Erythroblast (primary cell): ENCODE measurements at regions not wholly inside any gene's neighbourhood (a gene's known extent, or its start where the extent isn't known, plus 50 kb on each side); places are given as distances from the start of the nearest gene placed in this dataset.
A peak's percentile ranks its signal among the peaks of the same experiment; 100 is the strongest.

Experiments
- DNase-seq, 2 experiments: peaks; one replicate each; lab custom pipeline; 2025; lab: John Stamatoyannopoulos, UW
- GATA1 ChIP-seq: IDR thresholded peaks from 2 replicates; pipeline ENCODE4 v1.6.1; 2011; ENCODE audit warnings: low read depth, mild to moderate bottlenecking, control low read depth, low read length, moderate library complexity
- POLR2A ChIP-seq: IDR thresholded peaks from 2 replicates; pipeline ENCODE4 v1.6.1; 2011; ENCODE audit warnings: mild to moderate bottlenecking, low read length

DNA sequence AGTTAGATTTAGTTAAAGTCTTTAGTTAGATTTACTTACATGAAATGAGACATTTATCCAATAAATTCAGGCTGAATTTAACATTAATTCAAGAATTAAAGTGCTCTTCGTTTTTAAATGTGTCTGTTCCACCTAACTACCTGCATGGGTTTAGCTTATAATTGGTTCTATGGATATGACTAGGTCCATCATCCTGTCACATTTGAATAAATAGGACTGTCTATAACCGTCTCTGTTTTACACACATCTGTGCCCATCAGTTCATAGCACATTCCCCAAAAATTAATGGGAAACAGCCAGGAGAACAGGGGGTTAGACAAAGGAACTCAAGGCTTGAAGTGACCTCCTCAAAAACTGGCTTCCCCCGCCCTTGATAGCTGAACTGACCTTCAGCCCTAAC is 219.6 kb downstream of the MRPL39 start:
- DNase-seq = no peak
- TF ChIP-seq GATA1 = no peak
- no peak for TF ChIP-seq POLR2A

DNA sequence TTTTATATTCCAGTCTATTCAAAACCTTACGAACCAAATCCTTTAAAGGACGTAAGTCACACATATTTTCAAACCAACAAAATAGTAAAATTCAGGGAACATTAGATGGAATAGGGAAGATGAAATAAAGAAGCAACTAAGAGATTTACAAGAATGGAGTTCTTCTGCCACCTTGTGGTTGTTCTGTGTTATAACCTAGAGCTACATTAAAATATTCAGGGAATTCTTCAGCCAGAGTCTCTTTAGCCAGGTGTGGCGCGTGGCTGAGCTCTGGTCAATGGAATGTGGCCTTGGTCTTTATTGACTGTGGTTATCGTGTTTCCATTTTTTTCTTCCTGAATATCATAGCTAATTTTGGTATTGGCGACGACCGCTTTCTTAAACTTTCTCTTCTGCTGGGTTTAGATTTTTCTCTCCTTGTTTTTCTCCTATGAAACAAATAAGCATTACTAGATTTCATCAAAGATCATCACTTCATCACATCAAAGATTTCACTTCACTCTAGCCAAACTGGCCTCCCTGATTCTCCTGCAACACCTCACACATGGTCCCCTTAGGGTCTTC is 221.3 kb downstream of the MRPL39 start:
- TF ChIP-seq GATA1 (no peak), POLR2A (no peak)
- DNase-seq = peak; percentile 43 to 69

- no peak for DNase-seq
- no peak for TF ChIP-seq POLR2A
These were observed 221.9 kb downstream of the MRPL39 start for GRCh38 chr21:25385341-25385740.

- no peak for TF ChIP-seq GATA1
- TF ChIP-seq POLR2A = no peak
- no peak for DNase-seq
These were observed 222.5 kb downstream of the MRPL39 start for GRCh38 chr21:25384782-25385181.

DNA sequence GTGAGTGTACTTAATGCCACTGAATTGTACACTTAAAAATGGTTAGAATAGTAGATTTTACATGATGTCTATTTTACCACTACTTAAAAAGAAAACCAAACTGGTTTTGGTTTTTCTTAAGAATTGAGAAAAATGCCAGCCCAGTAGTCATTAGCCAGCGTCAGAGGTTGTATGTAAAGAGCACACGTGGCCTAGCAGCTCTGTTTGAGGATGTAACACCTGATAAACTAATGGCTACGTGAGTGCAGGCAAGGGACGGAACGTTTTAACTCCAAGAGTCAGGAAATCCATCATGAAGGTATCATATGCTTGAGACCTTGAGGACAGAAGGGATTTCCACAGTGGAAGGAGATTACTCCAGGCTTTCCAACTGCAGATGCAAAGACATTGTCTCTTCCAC is 223.7 kb downstream of the MRPL39 start:
- DNase-seq = no peak
- TF ChIP-seq POLR2A = no peak
- no peak for TF ChIP-seq GATA1

GRCh38 chr21:25381936-25382452 is 225.3 kb downstream of the MRPL39 start:
- no peak for TF ChIP-seq POLR2A
- no peak for TF ChIP-seq GATA1
- no peak for DNase-seq

DNA sequence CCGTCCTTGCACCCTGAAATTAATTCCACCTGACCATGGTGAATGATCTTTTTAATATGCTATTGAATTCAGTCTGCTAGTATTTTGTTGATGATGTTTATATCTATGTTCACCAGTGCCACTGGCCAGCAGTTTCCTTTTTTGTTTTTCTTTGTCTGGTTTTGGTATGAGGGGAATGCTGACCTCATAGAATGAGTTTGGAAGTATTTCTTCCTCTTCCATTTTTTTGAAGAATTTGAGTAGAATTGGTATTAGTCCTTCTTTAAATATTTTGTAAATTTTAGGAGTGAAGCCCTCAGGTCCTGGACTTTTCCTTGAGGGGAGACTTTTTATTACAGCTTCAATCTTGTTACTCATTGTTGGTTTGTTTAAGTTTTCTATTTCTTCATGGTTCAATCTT is 231.6 kb downstream of the MRPL39 start:
- TF ChIP-seq GATA1 (no peak), POLR2A (no peak)
- DNase-seq = no peak

- TF ChIP-seq GATA1 = no peak
- no peak for TF ChIP-seq POLR2A
- DNase-seq = no peak
These were observed 233.9 kb downstream of the MRPL39 start for GRCh38 chr21:25373126-25374082.

DNA sequence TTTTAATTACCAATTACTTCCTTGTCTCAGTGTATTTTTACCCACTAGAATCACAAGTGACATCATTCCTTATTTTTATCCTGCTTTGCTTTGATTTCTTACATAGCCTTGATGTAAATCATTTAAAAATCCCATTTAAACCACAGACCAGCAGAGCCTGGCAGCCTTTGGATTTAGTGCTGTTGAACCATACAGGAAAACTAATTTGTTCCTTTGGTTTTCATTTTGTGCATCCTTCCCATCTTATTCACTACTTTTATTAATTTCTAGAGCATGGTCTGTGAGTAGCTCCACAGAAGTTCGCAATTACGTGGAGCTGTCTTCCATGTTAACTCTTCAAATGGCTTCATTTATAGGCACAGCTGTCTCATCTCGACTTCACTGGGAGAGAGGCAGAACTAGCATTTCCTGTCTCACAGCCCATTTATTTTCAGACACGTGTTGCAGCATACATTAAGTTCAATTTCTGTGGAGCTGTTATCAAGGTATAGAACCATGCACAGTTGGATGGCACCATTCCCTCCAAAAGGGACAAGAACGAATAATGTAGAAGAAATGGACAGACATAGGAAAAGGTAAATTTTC is 235.3 kb downstream of the MRPL39 start:
- no peak for TF ChIP-seq GATA1
- no peak for TF ChIP-seq POLR2A
- DNase-seq = no peak

- DNase-seq = no peak
- TF ChIP-seq POLR2A = no peak
- TF ChIP-seq GATA1 = no peak
These were observed 237.0 kb downstream of the MRPL39 start for GRCh38 chr21:25370311-25370744.

DNA sequence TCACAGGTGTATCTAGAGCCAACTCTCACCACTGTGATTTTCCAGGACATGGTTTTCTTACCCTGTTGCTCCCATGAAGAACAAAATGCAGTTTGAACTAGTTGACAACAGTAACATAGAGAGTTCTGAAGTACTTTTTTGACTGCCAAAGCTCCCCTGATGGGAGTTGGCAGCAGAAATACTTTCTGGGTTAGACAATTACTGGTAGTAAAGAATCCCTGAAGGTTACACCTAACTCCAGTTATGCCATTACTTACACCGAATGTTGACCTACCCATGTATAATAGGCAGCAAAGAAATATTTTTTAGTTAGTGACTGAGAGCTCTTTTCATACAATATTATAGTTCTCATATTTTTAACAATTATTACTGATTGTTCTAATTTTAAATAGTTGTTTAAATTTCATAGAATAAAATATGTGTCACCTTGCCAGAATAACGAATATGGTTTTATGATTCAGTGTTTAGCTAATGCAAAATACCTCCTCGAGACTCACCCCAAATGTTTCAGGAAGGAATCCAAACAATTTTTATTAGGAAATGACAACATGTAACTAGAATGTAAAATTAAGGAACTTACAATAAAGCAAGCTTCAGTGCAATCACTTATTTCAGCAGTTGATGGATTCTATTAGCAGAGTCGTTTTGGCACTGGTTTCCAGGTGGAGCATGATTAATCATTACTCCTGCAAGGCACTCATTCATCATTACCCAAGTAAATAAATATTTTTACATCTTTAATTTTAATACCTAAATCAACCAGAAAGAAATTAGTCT is 237.6 kb downstream of the MRPL39 start:
- no peak for DNase-seq
- TF ChIP-seq POLR2A = no peak
- TF ChIP-seq GATA1 = no peak

DNA sequence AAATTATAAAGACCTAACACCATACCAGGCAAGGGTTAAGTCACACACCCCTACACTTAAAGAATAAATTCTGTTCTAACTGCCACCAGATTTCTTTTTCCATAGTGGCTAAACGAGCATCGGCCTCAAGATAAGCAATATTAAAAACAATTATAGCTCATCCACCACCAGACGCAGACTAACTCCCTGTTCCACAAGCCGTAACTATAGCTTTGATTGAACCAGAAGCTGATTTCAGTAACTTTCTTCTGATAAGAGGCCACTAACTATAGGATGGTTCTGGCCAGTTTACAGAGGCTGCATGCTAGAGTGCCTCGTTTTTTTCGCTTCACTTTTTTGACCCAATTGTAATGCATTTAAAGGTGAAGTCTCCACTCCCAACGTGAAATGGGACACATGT is 238.8 kb downstream of the MRPL39 start:
- DNase-seq = no peak
- TF ChIP-seq POLR2A (no peak), GATA1 (no peak)

DNA sequence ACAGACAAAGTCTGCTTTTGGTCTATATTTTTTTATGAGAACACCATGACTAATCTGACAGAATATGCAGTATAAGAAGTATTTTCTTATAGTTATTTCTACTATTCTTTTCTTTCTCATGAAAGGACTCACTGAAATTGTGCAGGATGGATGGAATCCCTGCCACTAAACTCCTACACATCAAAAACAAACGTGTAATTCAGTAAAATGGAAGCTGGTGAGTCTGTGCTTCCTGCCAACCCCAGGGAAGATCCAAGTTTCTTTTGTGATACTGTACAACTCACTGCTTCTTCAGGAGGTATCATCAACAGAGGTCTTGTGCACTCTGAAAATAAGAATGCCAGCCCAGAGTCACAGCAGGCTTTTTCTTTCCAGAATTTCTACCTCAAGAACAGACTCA is 241.2 kb downstream of the MRPL39 start:
- no peak for DNase-seq
- TF ChIP-seq POLR2A (no peak), GATA1 (no peak)
